NB4 (cell line): ENCODE measurements at regions not wholly inside any gene's neighbourhood (a gene's known extent, or its start where the extent isn't known, plus 50 kb on each side); places are given as distances from the start of the nearest gene placed in this dataset.

Experiments
- CTCF ChIP-seq: IDR thresholded peaks from one replicate; pipeline ENCODE4 v1.5.1; 2012; ENCODE audit warnings: low read depth, low read length
- MAX ChIP-seq: IDR thresholded peaks from 2 replicates; pipeline ENCODE4 v1.6.1; 2011; ENCODE audit warnings: low read depth, low read length
- POLR2A ChIP-seq: IDR thresholded peaks from 2 replicates; pipeline ENCODE4 v1.6.1; 2011; ENCODE audit warnings: mild to moderate bottlenecking; ENCODE audit not compliant: insufficient read length; ENCODE audit errors: extremely low read depth

- TF ChIP-seq CTCF (no peak), POLR2A (no peak), MAX (no peak)
Measured at GRCh38 chr4:124455671-124456070, 256.9 kb downstream of the ANKRD50 start.
